ENCODE measurements at regions not wholly inside any gene's neighbourhood (a gene's known extent, or its start where the extent isn't known, plus 50 kb on each side); places are given as distances from the start of the nearest gene placed in this dataset.

GRCh38 chr18:75984853-75985252 is 510.2 kb downstream of the ZNF516 start:
- no peaks in the 10 kb centered on the region for H3K27me3 ChIP-seq
- no peak overlapping the region for H3K27ac ChIP-seq
- H3K4me3 ChIP-seq, result no peak overlapping the region
- TF ChIP-seq POLR2A (IDR thresholded peaks at IDR 0.05) (no peak), CTCF (IDR thresholded peaks at IDR 0.05) (no peak), POLR2AphosphoS5 (IDR thresholded peaks at IDR 0.05) (no peak), EP300 (IDR thresholded peaks at IDR 0.05) (no peak)
- ATAC-seq (ENCODE audit: low FRiP score in 2 of 2) (no peak), DNase-seq (no peak)
- H3K4me1 ChIP-seq, result no peaks in the 10 kb centered on the region
- H3K36me3 ChIP-seq, result no peaks in the 10 kb centered on the region
- no peaks in the 10 kb centered on the region for H3K9me3 ChIP-seq
- WGBS, 2 donors, result 82 to 88% methylated on average over 1 of the region's 1 CpG

- 42 to 71% methylated on average over 3 of the region's 3 CpGs for WGBS, 2 donors
- ATAC-seq (ENCODE audit: low FRiP score in 2 of 2), result no peak
Observed at GRCh38 chr18:75981102-75981501, 513.9 kb downstream of the ZNF516 start.

GRCh38 chr18:75977081-75977480 is 518.0 kb downstream of the ZNF516 start:
- no peak overlapping the region for H3K27ac ChIP-seq
- TF ChIP-seq POLR2AphosphoS5 (IDR thresholded peaks at IDR 0.05) (no peak), EP300 (IDR thresholded peaks at IDR 0.05) (no peak), POLR2A (IDR thresholded peaks at IDR 0.05) (no peak), CTCF (IDR thresholded peaks at IDR 0.05) (no peak)
- peak in 1 of 2 donors; percentile 26 for ATAC-seq (ENCODE audit: low FRiP score in 2 of 2)
- H3K4me1 ChIP-seq, result no peaks in the 10 kb centered on the region
- H3K9me3 ChIP-seq, result no peaks in the 10 kb centered on the region
- DNase-seq, result no peak
- H3K27me3 ChIP-seq, result no peaks in the 10 kb centered on the region
- H3K36me3 ChIP-seq, result no peaks in the 10 kb centered on the region
- 65 to 74% methylated on average over 5 of the region's 5 CpGs for WGBS, 2 donors
- no peak overlapping the region for H3K4me3 ChIP-seq

More at GRCh38 chr18:75981102-75981501, 513.9 kb downstream of the ZNF516 start:
- DNase-seq, result no peak
- Histone ChIP-seq H3K9me3 (no peaks in the 10 kb centered on the region), H3K27ac (no peak overlapping the region), H3K4me1 (no peaks in the 10 kb centered on the region), H3K27me3 (no peaks in the 10 kb centered on the region), H3K4me3 (no peak overlapping the region), H3K36me3 (no peaks in the 10 kb centered on the region)
- TF ChIP-seq CTCF (IDR thresholded peaks at IDR 0.05) (no peak), POLR2A (IDR thresholded peaks at IDR 0.05) (no peak), EP300 (IDR thresholded peaks at IDR 0.05) (no peak), POLR2AphosphoS5 (IDR thresholded peaks at IDR 0.05) (no peak)

- TF ChIP-seq POLR2AphosphoS5 (IDR thresholded peaks at IDR 0.05) (no peak), POLR2A (IDR thresholded peaks at IDR 0.05) (no peak), EP300 (IDR thresholded peaks at IDR 0.05) (no peak), CTCF (IDR thresholded peaks at IDR 0.05) (no peak)
- DNase-seq (peak in 1 of 2 donors; percentile 63), ATAC-seq (ENCODE audit: low FRiP score in 2 of 2) (peak in 1 of 2 donors; percentile 14)
- no peaks in the 10 kb centered on the region for H3K9me3 ChIP-seq
- no peak overlapping the region for H3K27ac ChIP-seq
- H3K4me1 ChIP-seq, result no peaks in the 10 kb centered on the region
- H3K27me3 ChIP-seq, result no peaks in the 10 kb centered on the region
- no peak overlapping the region for H3K4me3 ChIP-seq
- no peaks in the 10 kb centered on the region for H3K36me3 ChIP-seq
- WGBS, 2 donors, result 88 to 90% methylated on average over 13 of the region's 13 CpGs
Observed at GRCh38 chr18:75970212-75970611, 524.8 kb downstream of the ZNF516 start.

- Histone ChIP-seq H3K36me3 (no peaks in the 10 kb centered on the region), H3K4me1 (no peaks in the 10 kb centered on the region), H3K27me3 (no peaks in the 10 kb centered on the region), H3K9me3 (no peaks in the 10 kb centered on the region), H3K27ac (no peak overlapping the region), H3K4me3 (no peak overlapping the region)
- WGBS, 2 donors, result 84 to 87% methylated on average over 5 of the region's 5 CpGs
- TF ChIP-seq EP300 (IDR thresholded peaks at IDR 0.05) (no peak), POLR2A (IDR thresholded peaks at IDR 0.05) (no peak), POLR2AphosphoS5 (IDR thresholded peaks at IDR 0.05) (no peak), CTCF (IDR thresholded peaks at IDR 0.05) (no peak)
- no peak for DNase-seq
- no peak for ATAC-seq (ENCODE audit: low FRiP score in 2 of 2)
Observed at GRCh38 chr18:75966431-75966830, 528.6 kb downstream of the ZNF516 start.
